Raji (cell line): ENCODE measurements at regions not wholly inside any gene's neighbourhood (a gene's known extent, or its start where the extent isn't known, plus 50 kb on each side); places are given as distances from the start of the nearest gene placed in this dataset.

ENCODE experiments used
- POLR2A ChIP-seq: IDR thresholded peaks from 2 replicates; pipeline ENCODE4 v1.6.1; 2011; ENCODE audit warnings: low read depth, low read length, control low read depth; ENCODE audit not compliant: insufficient read depth

GRCh38 chr6:138722425-138723371, 50.9 kb upstream of the CCDC28A start:
- no peak for TF ChIP-seq POLR2A
